B cell (primary cell): ENCODE measurements at regions not wholly inside any gene's neighbourhood (a gene's known extent, or its start where the extent isn't known, plus 50 kb on each side); places are given as distances from the start of the nearest gene placed in this dataset.

Source experiments
- ATAC-seq: fragments of 200-7000 bp; cut with Tn5 transposase; one replicate; pipeline ENCODE4 v1.10.0; 2021; ENCODE audit warnings: low read depth, mild to moderate bottlenecking, moderate number of reproducible peaks, moderate library complexity
- CTCF ChIA-PET: fragments of 350-600 bp; sonication (Branson Sonifier 250); formaldehyde crosslinking; loops from one replicate; lab custom pipeline; 2021; ENCODE audit warnings: antibody characterized with exemption, inconsistent platforms; lab: Charles Lee
- POLR2A ChIA-PET: fragments of 350-600 bp; sonication (Branson Sonifier 250); formaldehyde crosslinking; loops from one replicate; lab custom pipeline; 2021; ENCODE audit warnings: antibody characterized with exemption; lab: Charles Lee
- DNase-seq: peaks from one replicate; pipeline ENCODE4 v3.0.0; 2013
- H2AFZ ChIP-seq: 2 replicates; pipeline ENCODE4 v1.6.1; 2012; ENCODE audit warnings: mild to moderate bottlenecking, low read depth, low read length; ENCODE audit not compliant: insufficient read depth, poor library complexity, severe bottlenecking
- H3K27ac ChIP-seq, 2 donors: 1 replicate in 1 of 2; 2 replicates in 1 of 2; pipeline ENCODE4 v1.5.1; 2012 to 2013; ENCODE audit warnings: low read length in 2 of 2, mild to moderate bottlenecking in 2 of 2, moderate library complexity in 1 of 2
- H3K27me3 ChIP-seq, 4 experiments: fragments of 200-600 bp in 1 of 4; sonication (generic) in 1 of 4; replicated peaks in 1 of 4; 1 replicate in 2 of 4; 2 replicates in 2 of 4; pipeline versions ENCODE4 v1.6.1 to v1.7.0; 2013 to 2016; ENCODE audit warnings: low read length in 3 of 4, mild to moderate bottlenecking in 2 of 4, mixed read lengths in 1 of 4, moderate library complexity in 1 of 4; ENCODE audit not compliant: insufficient read depth in 4 of 4, control insufficient read depth in 3 of 4; ENCODE audit errors: control extremely low read depth in 1 of 4
- H3K36me3 ChIP-seq, 2 experiments: replicated peaks in 1 of 2; 1 replicate in 1 of 2; 2 replicates in 1 of 2; pipeline versions ENCODE4 v1.6.1 to v1.7.1; 2013; ENCODE audit warnings: low read length in 1 of 2; ENCODE audit not compliant: insufficient read depth in 2 of 2, control insufficient read depth in 1 of 2; ENCODE audit errors: control extremely low read depth in 1 of 2, extremely low read depth in 1 of 2
- H3K4me1 ChIP-seq, 2 donors: fragments of 200-600 bp in 1 of 2; sonication (generic) in 1 of 2; 1 replicate in 1 of 2; 2 replicates in 1 of 2; pipeline versions ENCODE4 v1.5.1 to v1.6.1; 2013 to 2017; ENCODE audit warnings: low read length in 2 of 2; ENCODE audit not compliant: control insufficient read depth in 2 of 2, insufficient read depth in 2 of 2
- H3K4me2 ChIP-seq: replicated peaks from 2 replicates; pipeline ENCODE3; 2012; ENCODE audit warnings: mild to moderate bottlenecking, low read depth, low read length; ENCODE audit not compliant: poor library complexity, severe bottlenecking
- H3K4me3 ChIP-seq, 5 experiments: fragments of 200-600 bp in 1 of 5; sonication (generic) in 1 of 5; 1 replicate in 3 of 5; 2 replicates in 2 of 5; pipeline versions ENCODE4 v1.5.1 to v1.7.0; 2011 to 2016; ENCODE audit warnings: low read length in 4 of 5, mild to moderate bottlenecking in 4 of 5, low read depth in 2 of 5, control low read depth in 1 of 5, moderate library complexity in 1 of 5; ENCODE audit not compliant: insufficient read depth in 1 of 5; ENCODE audit errors: control extremely low read depth in 1 of 5, extremely low read depth in 1 of 5
- H3K79me2 ChIP-seq: fragments of 200-600 bp; sonication (generic); one replicate; pipeline ENCODE4 v1.6.0; 2016; ENCODE audit warnings: low read length; ENCODE audit not compliant: control insufficient read depth, insufficient read depth
- H3K9ac ChIP-seq: fragments of 200-600 bp; sonication (generic); 2 replicates; pipeline ENCODE4 v1.6.1; 2017; ENCODE audit warnings: mild to moderate bottlenecking, low read length, moderate library complexity
- H3K9me3 ChIP-seq, 3 donors: one replicate each; pipeline versions ENCODE4 v1.6.1 to v1.7.1; 2013; ENCODE audit warnings: low read length in 2 of 3; ENCODE audit not compliant: control insufficient read depth in 2 of 3, insufficient read depth in 1 of 3; ENCODE audit errors: control extremely low read depth in 1 of 3
- H4K20me1 ChIP-seq: 2 replicates; pipeline ENCODE4 v1.6.0; 2012; ENCODE audit warnings: mild to moderate bottlenecking, low read length; ENCODE audit not compliant: insufficient read depth, control insufficient read depth, poor library complexity, severe bottlenecking
- H3K27ac Mint-ChIP-seq: one replicate; pipeline ENCODE4 v1.8.0; 2021; ENCODE audit warnings: mixed read lengths
- H3K27me3 Mint-ChIP-seq: one replicate; pipeline ENCODE4 v1.8.0; 2021; ENCODE audit warnings: mixed read lengths
- H3K4me1 Mint-ChIP-seq: one replicate; pipeline ENCODE4 v1.8.0; 2021; ENCODE audit warnings: mixed read lengths
- H3K4me3 Mint-ChIP-seq: one replicate; pipeline ENCODE4 v1.8.0; 2021; ENCODE audit warnings: mixed read lengths
- H3K9me3 Mint-ChIP-seq: one replicate; pipeline ENCODE4 v1.8.0; 2022; ENCODE audit warnings: mixed read lengths; ENCODE audit not compliant: insufficient read depth
- CTCF ChIP-seq: fragments of 200-600 bp; IDR thresholded peaks from one replicate; pipeline ENCODE4 v1.8.0; 2022; ENCODE audit warnings: antibody characterized with exemption, mild to moderate bottlenecking
- EZH2 ChIP-seq: IDR thresholded peaks from 2 replicates; pipeline ENCODE4 v1.6.1; 2012; ENCODE audit warnings: borderline replicate concordance, low read depth, mild to moderate bottlenecking, moderate library complexity, low read length; ENCODE audit not compliant: insufficient read depth, poor library complexity, severe bottlenecking
- WGBS: methylation state at CpG from one replicate; pipeline ENCODE4 v1.1.5; 2013; ENCODE audit warnings: missing lambda C conversion rate; ENCODE audit not compliant: insufficient coverage; 5-methylcytosine and 5-hydroxymethylcytosine counted together
- intact Hi-C: fragments of 100-400 bp; cut with micrococcal nuclease; formaldehyde crosslinking; loops from one replicate; pipeline ENCODE4 v1.10.0; 2022

GRCh38 chr3:18494251-18494650, 69.1 kb upstream of the SATB1 start:
- TF ChIP-seq CTCF = no peak
- TF ChIP-seq EZH2 = no peak
- H3K9ac ChIP-seq = no peak overlapping the region
- peaks cover 10 to 18% of the 10 kb centered on the region in 2 donors for H3K4me1 ChIP-seq
- no peaks in the 10 kb centered on the region for H4K20me1 ChIP-seq
- H3K9me3 ChIP-seq = no peaks in the 10 kb centered on the region
- no peak overlapping the region for H3K4me3 Mint-ChIP-seq
- ATAC-seq = no peak
- intact Hi-C loops = no loop called here
- H3K36me3 ChIP-seq = no peaks in the 10 kb centered on the region
- H3K4me3 ChIP-seq = no peak overlapping the region
- no peaks in the 10 kb centered on the region for H3K27me3 Mint-ChIP-seq
- no peak overlapping the region for H2AFZ ChIP-seq
- ChIA-PET POLR2A (no interaction called here), CTCF (no interaction called here)
- H3K27ac ChIP-seq = no peak overlapping the region
- no peaks in the 10 kb centered on the region for H3K79me2 ChIP-seq
- H3K27ac Mint-ChIP-seq = no peak overlapping the region
- no peak for DNase-seq
- no peak overlapping the region for H3K4me2 ChIP-seq
- WGBS = no CpG with 5 or more reads among the region's 1 CpG
- no peaks in the 10 kb centered on the region for H3K27me3 ChIP-seq
- peaks cover 19% of the 10 kb centered on the region for H3K4me1 Mint-ChIP-seq
- H3K9me3 Mint-ChIP-seq = no peaks in the 10 kb centered on the region

GRCh38 chr3:18489939-18490338, 64.8 kb upstream of the SATB1 start:
- no peak overlapping the region for H3K4me3 ChIP-seq
- intact Hi-C loops = no loop called here
- no peak overlapping the region for H2AFZ ChIP-seq
- no peak overlapping the region for H3K9ac ChIP-seq
- Mint-ChIP-seq H3K9me3 (no peaks in the 10 kb centered on the region), H3K27ac (no peak overlapping the region), H3K27me3 (no peaks in the 10 kb centered on the region), H3K4me3 (no peak overlapping the region), H3K4me1 (no peaks in the 10 kb centered on the region)
- no peaks in the 10 kb centered on the region for H4K20me1 ChIP-seq
- whole genome bisulfite sequencing = no CpG with 5 or more reads among the region's 4 CpGs
- H3K36me3 ChIP-seq = no peaks in the 10 kb centered on the region
- H3K79me2 ChIP-seq = no peaks in the 10 kb centered on the region
- no peaks in the 10 kb centered on the region for H3K4me1 ChIP-seq
- ATAC-seq (no peak), DNase-seq (no peak)
- H3K4me2 ChIP-seq = no peak overlapping the region
- TF ChIP-seq EZH2 (no peak), CTCF (no peak)
- ChIA-PET CTCF (no interaction called here), POLR2A (no interaction called here)
- H3K9me3 ChIP-seq = peaks cover 0 to 5% (median 4%) of the 10 kb centered on the region in 3 donors
- no peak overlapping the region for H3K27ac ChIP-seq
- no peaks in the 10 kb centered on the region for H3K27me3 ChIP-seq
